NOMO-1 treated with dmso at 0.1 percent for 144 hours (cell line): ENCODE measurements at regions not wholly inside any gene's neighbourhood (a gene's known extent, or its start where the extent isn't known, plus 50 kb on each side); places are given as distances from the start of the nearest gene placed in this dataset.
"Not testable (repeated sequence)": the region's sequence is repeated elsewhere in the genome, so short reads cannot be mapped to it uniquely, and the experiment has no call there.

ENCODE experiments used
- DNase-seq: peaks from one replicate; lab custom pipeline; 2025; ENCODE audit not compliant: unreplicated experiment; lab: John Stamatoyannopoulos, UW

DNA sequence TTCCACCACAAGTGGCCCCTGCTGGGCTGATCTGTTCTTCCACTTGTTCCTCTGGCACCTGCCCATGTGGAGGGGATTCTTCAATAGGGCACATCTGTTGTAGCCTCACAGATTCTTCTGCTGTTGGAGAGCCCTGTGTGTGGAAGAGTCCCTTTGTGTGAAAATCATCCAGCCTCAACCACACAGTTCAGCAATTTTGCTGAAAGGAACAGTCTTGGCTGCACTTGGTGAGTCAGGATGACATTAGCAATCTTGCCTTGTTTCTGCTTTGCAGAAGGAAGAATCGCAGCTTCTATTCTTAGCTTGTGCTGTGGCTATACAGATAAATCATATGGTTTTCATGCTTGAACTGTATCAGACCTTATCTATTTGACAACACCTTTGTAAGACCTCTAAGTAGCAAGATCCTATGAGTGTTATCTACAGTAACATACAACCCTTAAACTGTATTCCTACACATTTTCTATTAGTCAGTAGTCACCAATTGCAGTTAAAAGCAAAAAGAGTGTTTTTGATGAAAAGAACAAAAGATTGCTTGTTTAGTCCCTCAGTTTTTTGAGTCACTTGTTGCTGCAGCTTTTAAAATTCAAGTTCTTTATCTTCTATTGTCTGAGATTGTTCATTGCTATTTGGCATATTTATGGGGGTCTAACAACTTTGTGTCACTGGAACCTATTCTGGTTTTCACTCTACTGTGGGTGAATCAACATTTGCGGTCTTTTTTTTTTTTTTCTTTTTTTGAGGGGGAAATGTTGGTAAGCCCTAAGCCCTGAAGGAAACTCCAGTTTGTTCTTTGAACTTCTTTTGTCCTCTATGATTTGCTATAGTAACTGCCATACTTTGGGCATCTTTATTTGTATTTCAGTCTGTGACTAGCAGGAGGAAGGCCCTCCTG, 231.6 kb downstream of the TFAP2B start:
- no peak for DNase-seq

DNA sequence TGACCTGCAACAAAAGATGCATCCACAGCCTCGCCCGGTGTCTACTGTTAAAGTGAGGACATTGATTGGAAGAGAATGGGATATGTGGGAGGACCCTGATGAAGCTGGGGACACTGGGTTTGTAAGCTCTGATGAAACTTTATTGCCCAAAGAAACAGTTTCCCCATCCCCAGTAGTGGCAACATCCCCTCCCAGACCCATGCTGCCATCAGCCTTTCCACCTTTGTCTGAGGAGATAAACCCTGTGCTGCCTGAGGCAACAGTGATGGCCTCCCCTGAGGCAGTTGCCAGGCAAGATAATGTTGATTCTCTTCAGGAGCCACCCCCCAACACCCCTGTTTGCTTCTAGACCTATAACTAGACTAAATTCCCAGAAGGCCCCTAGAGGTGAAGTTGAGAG, 234.0 kb downstream of the TFAP2B start:
- DNase-seq, result not testable (repeated sequence)

DNA sequence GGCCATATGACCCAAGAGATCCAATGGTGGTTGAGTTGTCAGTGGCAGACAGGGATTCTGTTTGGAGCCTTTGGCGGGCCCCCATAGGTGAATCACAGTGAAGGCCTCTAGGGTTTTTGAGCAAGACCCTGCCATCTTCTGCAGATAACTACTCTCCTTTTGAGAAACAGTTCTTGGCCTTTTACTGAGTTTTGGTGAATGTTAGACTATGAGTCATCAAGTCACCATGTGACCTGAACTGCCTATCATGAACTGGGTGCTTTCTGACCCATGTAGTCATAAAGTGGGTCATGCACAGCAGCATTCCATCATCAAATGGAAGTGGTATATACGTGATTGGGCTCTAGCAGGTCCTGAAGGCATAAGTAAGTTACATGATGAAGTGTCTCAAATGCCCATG, 236.6 kb downstream of the TFAP2B start:
- DNase-seq, result not testable (repeated sequence)

DNA sequence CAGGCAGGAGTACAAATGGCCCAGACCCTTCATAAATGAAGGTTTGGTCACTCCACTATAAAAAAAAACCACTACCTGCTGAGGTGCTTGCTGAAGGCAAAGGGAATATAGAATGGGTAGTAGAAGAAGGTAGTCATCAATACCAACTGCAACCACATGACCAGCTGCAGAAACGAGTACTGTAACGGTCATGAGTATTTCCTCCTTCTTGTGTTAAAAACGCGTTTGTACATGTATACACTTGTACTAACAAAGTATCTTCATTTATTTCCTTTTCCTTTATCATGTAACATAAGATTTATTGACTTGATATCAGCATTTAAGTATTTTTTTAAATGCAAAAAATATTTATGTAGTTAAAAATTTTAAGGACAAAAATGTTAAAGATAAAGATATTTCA, 238.6 kb downstream of the TFAP2B start:
- no peak for DNase-seq

DNA sequence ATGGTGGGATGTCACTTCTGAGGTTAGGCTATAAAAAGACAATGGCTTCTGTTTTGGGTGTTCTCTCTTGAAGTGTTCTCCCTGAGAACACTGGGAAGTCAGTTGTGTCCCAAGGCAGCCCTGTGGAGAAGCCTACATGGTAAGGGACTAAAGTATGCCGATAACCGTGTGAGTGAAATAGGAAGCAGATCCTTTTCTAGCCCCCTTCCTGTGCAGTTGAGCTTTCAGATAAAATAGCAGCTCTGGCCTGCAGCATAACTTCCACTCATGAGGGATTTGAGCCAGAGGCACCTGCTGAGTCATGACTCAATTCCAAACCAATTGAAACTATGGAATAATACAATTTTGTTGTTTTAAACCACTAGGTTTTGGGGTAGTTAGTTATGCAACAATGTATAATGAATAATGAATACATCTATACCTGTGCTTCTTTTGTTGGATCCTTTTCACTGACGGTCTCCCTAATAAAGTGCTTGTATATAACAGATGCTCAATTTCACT, 241.6 kb downstream of the TFAP2B start:
- DNase-seq, result no peak

DNA sequence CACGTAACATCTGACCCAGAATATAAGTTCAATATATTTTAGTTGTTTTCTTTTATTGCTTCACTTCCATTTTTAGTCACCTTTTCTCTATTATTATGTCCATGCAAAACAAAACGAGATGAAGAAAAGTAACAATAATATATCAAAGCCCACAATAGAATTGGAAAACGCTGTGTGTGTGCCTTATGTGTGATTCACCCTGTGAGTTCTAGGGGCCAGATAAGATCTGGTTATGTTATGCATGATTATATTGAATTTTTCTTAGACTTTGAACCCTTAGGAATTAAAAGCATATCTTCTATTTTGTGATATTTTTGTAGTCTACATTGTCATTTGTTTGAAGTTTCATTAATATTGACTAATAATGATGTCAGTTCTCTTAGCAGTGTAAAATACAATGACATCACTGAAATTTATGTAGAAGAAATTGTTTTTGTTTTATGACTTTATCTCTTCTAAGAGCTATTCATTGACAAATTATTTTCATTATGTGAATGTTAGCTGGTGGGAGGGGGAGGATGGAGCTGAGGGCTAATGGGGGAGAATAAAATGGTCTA, 243.6 kb downstream of the TFAP2B start:
- DNase-seq, result no peak

DNA sequence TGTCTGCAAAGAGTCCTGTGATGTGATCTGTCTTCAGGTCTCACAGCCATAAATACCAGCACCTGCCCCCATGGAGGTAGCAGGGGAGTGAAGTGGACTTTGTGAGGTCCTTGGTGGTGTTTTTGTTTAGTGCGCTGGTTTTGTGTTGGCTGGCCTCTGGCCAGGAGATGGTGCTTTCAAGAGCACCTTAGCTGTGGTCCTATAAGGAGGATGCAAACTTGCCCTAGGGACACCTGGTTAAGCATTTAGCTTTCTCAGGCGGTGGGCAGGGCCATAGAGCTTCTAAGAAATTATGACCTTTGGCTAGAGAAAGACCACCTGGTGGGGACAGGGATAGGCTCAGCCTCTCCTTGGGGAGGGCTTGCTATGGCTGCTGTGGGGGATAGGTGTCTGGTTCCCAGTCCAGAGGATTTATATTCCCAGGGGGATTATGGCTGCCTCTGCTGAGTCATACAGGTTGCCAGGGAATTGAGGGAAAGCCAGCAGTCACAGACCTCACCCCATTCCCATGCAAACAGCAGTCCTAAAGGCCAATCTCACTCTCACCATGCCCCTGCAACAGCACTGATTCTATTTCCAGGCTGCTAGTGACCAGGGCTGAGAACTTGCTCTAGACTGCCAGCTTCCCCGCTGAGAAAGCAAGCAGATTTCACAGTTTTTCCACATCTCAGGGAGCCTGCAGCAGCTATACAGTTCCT, 259.3 kb downstream of the TFAP2B start:
- no peak for DNase-seq

DNA sequence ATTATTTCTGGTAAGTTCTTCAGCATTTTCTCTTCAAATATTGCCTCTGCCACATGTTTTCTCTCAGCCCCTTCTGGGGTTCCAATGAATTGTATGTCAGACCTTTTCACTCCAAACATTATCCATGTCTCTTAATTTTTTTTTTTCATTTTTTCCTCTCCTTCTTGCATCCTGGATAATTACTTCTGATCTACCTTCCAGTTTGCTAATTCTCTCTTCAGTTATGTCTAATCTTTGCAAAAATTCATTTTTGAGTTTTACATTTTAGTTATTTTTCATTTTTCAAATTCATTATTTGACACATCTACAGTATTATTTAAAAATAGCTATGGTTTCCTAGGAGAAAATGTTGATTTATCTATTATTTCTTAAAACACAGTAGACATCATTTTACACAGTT, 271.7 kb downstream of the TFAP2B start:
- DNase-seq, result no peak

DNA sequence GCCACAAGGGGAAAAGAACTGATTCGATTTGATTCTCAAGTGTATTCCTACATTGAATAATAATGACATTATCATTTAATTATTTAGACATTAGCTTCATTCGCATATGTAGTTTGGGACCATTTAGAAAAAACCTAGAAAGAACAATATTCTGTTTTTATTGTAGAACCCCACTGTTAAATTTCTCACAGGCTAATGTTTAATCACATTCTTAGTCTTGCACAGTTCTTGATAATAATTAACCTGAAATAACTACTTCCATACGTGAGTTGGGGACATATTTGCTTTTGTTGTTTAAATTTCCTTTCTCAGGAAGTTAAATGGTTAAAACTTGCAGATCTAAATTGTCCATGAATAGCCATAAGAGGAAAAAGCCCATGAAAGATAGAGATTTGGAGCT, 275.2 kb downstream of the TFAP2B start:
- no peak for DNase-seq

DNA sequence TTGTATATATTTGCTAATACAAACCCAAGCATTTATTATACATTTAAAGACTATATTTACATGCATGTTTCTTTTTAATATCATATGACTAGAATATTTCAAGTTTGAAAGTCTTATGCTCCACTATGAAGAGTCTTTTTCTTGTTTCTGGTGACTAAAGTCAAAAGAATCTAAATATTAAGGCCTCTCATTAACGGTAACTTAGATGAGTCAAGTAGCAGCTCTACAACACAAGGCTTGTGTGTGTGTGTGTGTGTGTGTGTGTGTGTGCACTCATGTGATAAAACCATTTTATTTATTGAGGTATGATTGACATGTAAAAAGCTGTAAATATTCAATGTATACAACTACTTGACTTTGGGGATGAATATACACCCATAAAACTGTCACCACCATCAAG, 275.6 kb downstream of the TFAP2B start:
- no peak for DNase-seq

DNA sequence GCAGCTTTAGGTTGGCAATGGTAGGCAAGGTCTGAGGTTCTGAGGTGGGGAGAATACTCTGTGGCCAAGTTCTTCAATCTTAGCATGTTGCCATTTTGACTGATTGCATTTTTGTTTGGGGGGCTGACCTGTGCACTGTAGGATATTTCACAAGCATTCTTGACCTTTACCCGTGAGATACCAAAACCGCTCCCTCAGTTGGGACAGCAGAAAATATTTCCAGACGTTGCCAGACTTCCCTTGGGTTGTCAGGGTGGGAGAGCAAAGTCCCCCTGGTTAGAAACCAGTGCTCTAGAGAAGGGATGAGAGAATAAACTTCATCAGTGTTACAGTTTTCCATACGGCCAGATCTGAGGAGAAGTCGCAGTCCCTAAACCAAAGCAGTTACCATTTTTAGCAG, 279.6 kb downstream of the TFAP2B start:
- DNase-seq, result no peak

DNA sequence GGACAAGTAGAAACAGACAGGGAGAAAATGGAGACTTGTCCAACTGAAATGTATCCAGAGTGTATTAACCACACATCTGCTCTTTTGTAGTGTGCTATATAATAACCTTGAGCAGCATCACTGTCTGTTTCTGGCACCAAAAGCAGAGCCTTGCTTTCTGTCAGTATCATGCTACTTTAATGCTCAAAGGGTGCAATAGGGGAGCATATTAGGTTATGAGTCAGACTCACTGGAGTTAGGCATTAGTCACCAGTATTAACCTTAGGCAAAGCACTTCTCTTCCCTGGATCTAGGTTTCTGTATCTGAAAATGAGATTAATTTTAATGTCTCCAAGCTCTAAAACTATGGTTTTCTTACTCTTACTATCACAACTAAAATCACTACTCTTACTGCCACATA, 280.1 kb downstream of the TFAP2B start:
- DNase-seq, result no peak

DNA sequence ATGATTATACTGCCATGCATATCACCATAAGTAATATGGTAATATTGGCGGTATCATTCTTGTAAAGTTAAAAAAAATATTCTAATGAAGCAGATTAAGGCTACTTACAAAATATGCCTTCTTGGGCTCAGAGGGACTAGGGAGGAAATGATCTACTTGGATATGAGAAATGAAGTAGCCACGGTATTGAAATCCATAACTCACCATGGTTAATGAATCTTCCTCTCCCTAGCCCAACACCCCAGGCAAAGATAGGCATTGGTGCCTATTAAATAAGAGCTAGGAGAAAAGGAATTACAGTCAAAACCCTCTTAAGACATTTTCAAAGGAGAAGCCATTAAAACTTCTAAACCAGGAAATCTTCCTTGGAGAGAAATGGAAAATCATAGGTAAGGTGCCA, 280.5 kb downstream of the TFAP2B start:
- DNase-seq, result no peak

DNA sequence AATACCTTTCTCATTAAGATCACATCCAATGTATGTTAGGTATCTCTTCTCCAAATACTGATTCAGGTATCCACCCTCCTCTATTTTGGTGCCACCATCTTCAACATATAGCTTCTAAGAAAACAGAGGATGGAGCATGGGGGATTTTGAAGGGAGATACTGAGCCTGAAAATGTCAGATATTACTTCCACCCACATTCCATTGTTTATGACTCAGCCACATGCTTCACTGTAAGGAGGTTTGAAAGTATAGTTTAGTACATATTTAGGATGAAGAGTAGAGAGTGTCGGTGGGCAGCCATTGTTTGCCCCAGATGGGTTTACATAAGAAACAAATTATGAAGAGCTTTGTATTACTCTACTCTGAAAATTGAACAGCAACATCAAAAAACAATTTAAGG, 286.7 kb downstream of the TFAP2B start:
- no peak for DNase-seq

DNA sequence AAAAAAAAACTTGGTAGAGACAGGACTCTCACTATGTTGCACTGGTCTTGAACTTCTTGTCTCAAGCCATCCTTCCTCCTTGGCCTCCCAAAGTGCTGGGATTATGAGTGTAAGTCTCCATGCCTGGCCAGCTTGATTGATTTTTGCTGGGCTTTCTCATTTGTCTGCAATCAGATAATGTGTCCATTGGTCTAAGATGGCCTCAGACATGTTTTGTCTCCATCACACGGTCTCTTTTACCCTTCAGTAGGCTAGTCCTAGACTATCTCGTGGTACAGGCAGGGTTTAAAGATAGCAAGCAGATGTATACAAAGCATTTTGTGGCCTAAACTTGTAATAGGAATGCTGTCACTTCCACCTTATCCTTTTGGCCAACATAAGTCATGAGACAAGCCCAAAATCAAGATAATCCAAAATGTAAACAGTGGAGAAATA, 289.1 kb downstream of the TFAP2B start:
- no peak for DNase-seq

DNA sequence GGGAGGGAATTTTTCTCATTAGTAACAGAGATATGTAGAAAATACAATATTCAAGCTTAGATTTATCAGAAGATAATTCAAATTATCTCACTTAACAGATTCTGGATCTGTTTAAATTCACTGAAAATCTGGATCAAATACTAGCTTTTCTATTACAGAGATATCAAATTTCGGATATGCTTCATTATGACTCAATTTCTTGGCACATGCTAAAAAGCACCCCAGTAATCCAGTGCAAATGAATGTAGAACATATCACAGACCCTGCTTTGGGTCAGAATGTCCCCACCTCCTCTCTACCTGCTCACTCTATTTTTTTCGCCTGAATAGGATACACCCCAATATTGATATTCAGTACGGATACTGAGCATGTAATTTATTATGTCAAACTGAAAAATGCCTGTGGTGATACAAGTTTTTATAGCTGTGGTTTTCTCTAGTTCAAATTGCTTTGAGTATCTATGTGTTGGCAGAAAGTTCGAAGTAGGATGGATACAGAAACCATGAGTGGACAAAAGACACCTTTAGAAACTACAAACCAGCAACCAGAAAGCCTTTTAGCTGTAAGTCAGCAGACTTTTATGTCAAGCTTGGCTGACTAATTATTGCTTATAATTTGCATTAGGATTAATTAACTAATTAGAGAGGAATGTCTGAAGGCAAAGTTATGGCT, 290.0 kb downstream of the TFAP2B start:
- DNase-seq, result no peak

DNA sequence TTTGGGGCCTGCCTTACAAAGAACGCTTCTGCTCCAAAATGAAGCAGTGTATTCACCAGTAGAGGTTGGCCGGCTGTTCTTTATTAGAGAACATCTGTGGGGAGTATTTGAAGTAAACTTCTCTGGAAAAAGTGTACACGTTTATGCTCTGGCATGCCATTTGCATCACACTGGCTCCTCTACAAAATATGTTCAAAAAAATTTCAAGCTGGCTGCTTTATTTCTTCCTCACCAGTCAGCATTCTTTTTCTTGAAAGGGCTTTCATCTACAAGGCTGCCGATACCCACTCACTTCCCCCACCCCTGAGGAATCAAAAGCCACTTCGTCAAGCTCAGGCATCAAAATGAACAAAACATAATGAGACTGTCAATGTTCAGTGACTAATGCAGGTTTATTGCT, 294.1 kb downstream of the TFAP2B start:
- DNase-seq, result no peak

DNA sequence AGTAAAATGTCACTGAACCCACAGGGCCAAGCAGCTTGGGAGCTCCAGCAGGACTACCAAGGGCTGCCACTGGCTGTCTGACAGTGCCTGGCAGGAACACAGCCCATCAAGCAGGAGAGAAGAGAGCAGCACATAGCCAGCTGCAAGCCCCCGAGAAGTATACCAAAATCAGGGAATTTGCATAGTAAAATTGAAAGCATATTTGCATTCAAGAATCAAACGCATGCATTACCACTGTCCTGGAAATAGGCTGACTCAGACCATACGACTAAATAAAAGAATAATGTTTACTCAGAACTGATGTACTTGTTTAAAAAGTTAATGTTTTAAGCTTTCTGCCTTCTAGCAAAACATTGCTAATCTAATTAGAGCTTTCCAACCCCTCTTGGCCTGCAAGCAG, 298.1 kb downstream of the TFAP2B start:
- DNase-seq, result no peak

DNA sequence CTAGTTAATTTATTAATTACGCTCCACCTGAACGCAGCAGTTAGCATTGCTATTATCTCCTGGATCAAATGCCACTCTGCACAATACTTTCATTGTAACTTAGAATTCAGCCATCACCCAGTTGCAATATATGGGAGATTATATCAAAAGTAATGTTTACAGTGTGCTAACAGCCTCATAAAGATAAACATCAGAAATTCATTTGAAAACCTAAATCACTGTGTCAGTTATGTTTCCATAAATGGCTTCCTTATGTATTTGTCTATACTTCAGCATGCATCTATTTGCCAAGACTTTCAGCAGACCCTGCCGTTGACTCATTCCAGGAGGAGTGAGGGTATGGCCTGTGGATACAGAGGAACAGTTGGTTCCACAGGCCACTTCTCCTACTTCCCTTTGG, 300.1 kb downstream of the TFAP2B start:
- no peak for DNase-seq

DNA sequence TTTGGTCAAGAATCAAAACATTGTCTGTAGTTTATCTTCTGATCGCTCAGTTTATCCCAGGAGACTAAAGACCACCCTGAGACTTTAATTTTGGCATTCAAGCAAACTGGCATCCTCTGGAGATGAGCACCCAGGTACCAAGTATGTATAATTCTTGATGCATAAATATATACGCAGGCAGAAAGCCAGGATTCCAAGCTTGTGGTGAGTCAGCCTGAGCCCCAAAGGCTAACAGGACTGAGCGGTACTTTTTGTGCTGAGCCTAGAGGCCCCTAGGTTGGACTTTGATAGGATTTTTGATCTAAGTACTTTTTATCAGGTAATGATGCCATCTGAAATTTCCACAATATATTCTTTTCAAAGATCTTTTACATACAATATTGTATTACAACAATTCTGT, 301.3 kb downstream of the TFAP2B start:
- DNase-seq, result no peak

DNA sequence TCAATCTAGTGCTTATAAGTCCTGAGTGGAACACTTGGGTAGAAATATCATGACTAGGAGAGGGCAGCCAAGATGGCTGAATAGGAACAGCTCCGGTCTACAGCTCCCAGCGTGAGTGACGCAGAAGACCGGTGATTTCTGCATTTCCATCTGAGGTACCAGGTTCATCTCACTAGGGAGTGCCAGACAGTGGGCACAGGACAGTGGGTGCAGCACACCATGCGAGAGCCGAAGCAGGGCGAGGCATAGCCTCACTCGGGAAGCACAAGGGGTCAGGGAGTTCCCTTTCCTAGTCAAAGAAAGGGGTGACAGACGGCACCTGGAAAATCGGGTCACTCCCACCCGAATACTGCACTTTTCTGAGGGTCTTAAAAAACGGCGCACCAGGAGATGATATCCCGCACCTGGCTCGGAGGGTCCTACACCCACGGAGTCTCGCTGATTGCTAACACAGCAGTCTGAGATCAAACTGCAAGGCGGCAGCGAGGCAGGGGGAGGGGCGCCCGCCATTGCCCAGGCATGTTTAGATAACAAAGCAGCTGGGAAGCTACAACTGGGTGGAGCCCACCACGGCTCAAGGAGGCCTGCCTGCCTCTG, 302.8 kb downstream of the TFAP2B start:
- DNase-seq, result not testable (repeated sequence)
